GM12878 (cell line): ENCODE measurements at regions not wholly inside any gene's neighbourhood (a gene's known extent, or its start where the extent isn't known, plus 50 kb on each side); places are given as distances from the start of the nearest gene placed in this dataset.

ENCODE experiments used
- ATAC-seq: fragments of 200-7000 bp; cut with Tn5 transposase; 3 replicates; pipeline ENCODE4 v1.9.1; 2020; ENCODE audit warnings: mild to moderate bottlenecking, moderate library complexity
- BruUV-seq: library from RNA; stranded (reverse); fragments of 400-500 nt; replicated peaks from 2 replicates; lab custom pipeline; 2021; lab: Mats Ljungman, UMichigan
- CTCF ChIA-PET: fragments of 300-600 bp; sonication (Branson Sonifier 250); formaldehyde crosslinking; extraction: SDS; loops from one replicate; lab custom pipeline; 2021; ENCODE audit warnings: inconsistent platforms; lab: Yijun Ruan, JAX
- POLR2A ChIA-PET: fragments of 350-600 bp; formaldehyde crosslinking; extraction: SDS; loops from one replicate; lab custom pipeline; 2021; ENCODE audit warnings: inconsistent platforms; lab: Charles Lee
- RAD21 ChIA-PET: fragments of 300-600 bp; sonication (Branson Sonifier 250); formaldehyde crosslinking; loops from one replicate; lab custom pipeline; 2023; ENCODE audit warnings: antibody characterized with exemption; ENCODE audit not compliant: unreplicated experiment; lab: Charles Lee
- SMC1A ChIA-PET: fragments of 300-600 bp; sonication (Branson Sonifier 250); formaldehyde crosslinking; loops from one replicate; lab custom pipeline; 2023; ENCODE audit not compliant: unreplicated experiment, uncharacterized antibody; lab: Charles Lee
- DNase-seq: peaks from one replicate; pipeline ENCODE4 v3.0.0-alpha.2; 2011; ENCODE audit warnings: low read depth, low spot score
- FAIRE-seq: peaks from 3 replicates; lab custom pipeline; 2011; peaks lifted over from hg19 to GRCh38; lab: Jason Lieb, UNC
- H2AFZ ChIP-seq: 2 replicates; pipeline ENCODE4 v1.6.0; 2011; ENCODE audit warnings: low read depth, low read length, control low read depth; ENCODE audit not compliant: control insufficient read depth
- H3K27ac ChIP-seq: 2 replicates; pipeline ENCODE4 v1.5.1; 2011; ENCODE audit warnings: control low read depth; ENCODE audit not compliant: control insufficient read depth, insufficient read depth
- H3K27me3 ChIP-seq, 2 experiments: replicated peaks in 1 of 2; 2 replicates each; pipeline versions ENCODE4 v1.6.0 to v1.6.1; 2011; ENCODE audit warnings: low read length in 1 of 2; ENCODE audit not compliant: control insufficient read depth in 2 of 2, insufficient read depth in 2 of 2
- H3K36me3 ChIP-seq, 2 experiments: 2 replicates each; pipeline ENCODE4 v1.5.1; 2011; ENCODE audit warnings: low read length in 1 of 2; ENCODE audit not compliant: control insufficient read depth in 2 of 2, insufficient read depth in 2 of 2
- H3K4me1 ChIP-seq: 2 replicates; pipeline ENCODE4 v1.6.1; 2011; ENCODE audit warnings: mild to moderate bottlenecking, low read length, moderate library complexity, mixed read lengths; ENCODE audit not compliant: control insufficient read depth, insufficient read depth
- H3K4me2 ChIP-seq: 2 replicates; pipeline ENCODE4 v1.6.0; 2011; ENCODE audit warnings: control low read depth; ENCODE audit not compliant: control insufficient read depth, insufficient read depth
- H3K4me3 ChIP-seq: fragments of 200-600 bp; sonication (generic); 2 replicates; pipeline ENCODE4 v1.5.1; 2016
- H3K79me2 ChIP-seq: 2 replicates; pipeline ENCODE4 v1.6.0; 2011; ENCODE audit warnings: low read length; ENCODE audit not compliant: control insufficient read depth, insufficient read depth
- H3K9ac ChIP-seq: 2 replicates; pipeline ENCODE4 v1.8.0; 2011; ENCODE audit warnings: low read length, control low read depth, mixed read lengths; ENCODE audit not compliant: control insufficient read depth, insufficient read depth
- H3K9me3 ChIP-seq: replicated peaks from 3 replicates; pipeline ENCODE4 v1.5.1; 2011; ENCODE audit warnings: mild to moderate bottlenecking, low read length; ENCODE audit not compliant: control insufficient read depth, insufficient read depth
- H4K20me1 ChIP-seq: 2 replicates; pipeline ENCODE4 v1.6.0; 2011; ENCODE audit not compliant: control insufficient read depth, insufficient read depth
- CBFB ChIP-seq: IDR thresholded peaks from 2 replicates; pipeline ENCODE4 v1.6.1; 2016; ENCODE audit warnings: antibody characterized with exemption, low read depth
- CBX5 ChIP-seq: sonication (generic); IDR thresholded peaks from 2 replicates; pipeline ENCODE4 v1.6.1; 2016; ENCODE audit warnings: low read depth, moderate library complexity, mild to moderate bottlenecking, inconsistent platforms
- FOXK2 ChIP-seq: fragments of 450-650 bp; IDR thresholded peaks from 2 replicates; pipeline ENCODE4 v1.6.1; 2017; ENCODE audit warnings: mild to moderate bottlenecking, moderate library complexity
- MTA2 ChIP-seq: fragments of 450-650 bp; IDR thresholded peaks from 2 replicates; pipeline ENCODE4 v1.6.1; 2016; ENCODE audit warnings: low read depth, mild to moderate bottlenecking, moderate library complexity
- NR2C2 ChIP-seq: IDR thresholded peaks from 2 replicates; pipeline ENCODE4 v1.6.1; 2011; ENCODE audit warnings: borderline replicate concordance, low read depth; ENCODE audit not compliant: control insufficient read depth, insufficient read length
- PAX5 ChIP-seq: IDR thresholded peaks from 2 replicates; pipeline ENCODE4 v1.6.1; 2011; ENCODE audit warnings: low read depth, low read length, borderline replicate concordance
- POLR2AphosphoS5 ChIP-seq: IDR thresholded peaks from 2 replicates; pipeline ENCODE4 v1.6.1; 2011; ENCODE audit warnings: mild to moderate bottlenecking, low read length, inconsistent platforms
- RFX5 ChIP-seq: IDR thresholded peaks from 2 replicates; pipeline ENCODE4 v1.6.1; 2011; ENCODE audit warnings: low read depth, low read length, improper control_type of control experiment
- ZNF24 ChIP-seq: fragments of 450-650 bp; IDR thresholded peaks from 2 replicates; pipeline ENCODE4 v1.6.1; 2017; ENCODE audit warnings: antibody characterized with exemption, mild to moderate bottlenecking
- WGBS: methylation state at CpG from one replicate; pipeline ENCODE4 v1.1.6; 2016; ENCODE audit warnings: low lambda C conversion rate; ENCODE audit not compliant: insufficient replicate concordance, insufficient coverage; ENCODE audit errors: missing lambda C conversion rate; 5-methylcytosine and 5-hydroxymethylcytosine counted together
- in situ Hi-C: fragments of 300-500 bp; cut with MboI; formaldehyde crosslinking; loops from 9 replicates; pipeline ENCODE4 v1.14.3; 2018; ENCODE audit warnings: mixed read lengths
- intact Hi-C: fragments of 100-400 bp; cut with micrococcal nuclease; formaldehyde crosslinking; loops from one replicate; pipeline ENCODE4 v1.14.2; 2022; ENCODE audit not compliant: unreplicated experiment
- TF ChIP-seq, protein P1 (sequence below): fragments of 450-650 bp; IDR thresholded peaks from 2 replicates; pipeline ENCODE4 v1.6.1; 2018; ENCODE audit warnings: borderline replicate concordance, mild to moderate bottlenecking; ENCODE audit not compliant: partially characterized antibody

DNA sequence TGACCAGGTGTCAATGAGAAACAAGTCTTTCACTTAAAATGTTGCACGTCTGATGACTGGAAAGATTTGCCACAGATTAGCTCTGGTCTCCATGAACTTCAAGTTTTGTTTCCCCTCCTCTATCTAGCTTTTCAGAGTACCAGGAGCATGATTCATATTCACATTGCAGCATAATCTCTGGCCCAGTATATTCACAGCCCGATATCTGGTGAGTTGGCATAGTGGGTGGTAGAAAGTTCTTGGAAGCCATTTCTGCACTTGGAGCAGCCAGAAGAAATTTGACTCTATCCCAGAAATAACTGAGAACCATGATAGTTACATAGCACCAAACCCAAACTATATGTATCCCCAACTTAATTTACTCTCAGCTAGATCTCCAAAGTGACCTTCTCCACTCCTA, 503.9 kb downstream of the PID1 start:
- RAD21 ChIA-PET, result no interaction called here
- Histone ChIP-seq H2AFZ (no peak overlapping the region), H3K4me1 (no peaks in the 10 kb centered on the region), H3K27ac (no peak overlapping the region), H3K9ac (no peak overlapping the region), H3K36me3 (no peaks in the 10 kb centered on the region), H4K20me1 (no peaks in the 10 kb centered on the region), H3K4me2 (no peak overlapping the region), H3K9me3 (no peaks in the 10 kb centered on the region), H3K79me2 (no peaks in the 10 kb centered on the region), H3K4me3 (no peak overlapping the region), H3K27me3 (no peaks in the 10 kb centered on the region)
- FAIRE-seq, result no peak
- no TSS peak for BruUV-seq
- in situ Hi-C loops, result no loop called here
- TF ChIP-seq MTA2, result no peak
- no peak for TF ChIP-seq FOXK2
- TF ChIP-seq ZNF24, result no peak
- no peak for TF ChIP-seq CBFB
- no peak for TF ChIP-seq PAX5
- TF ChIP-seq CBX5, result no peak
- TF ChIP-seq, protein P1, sequence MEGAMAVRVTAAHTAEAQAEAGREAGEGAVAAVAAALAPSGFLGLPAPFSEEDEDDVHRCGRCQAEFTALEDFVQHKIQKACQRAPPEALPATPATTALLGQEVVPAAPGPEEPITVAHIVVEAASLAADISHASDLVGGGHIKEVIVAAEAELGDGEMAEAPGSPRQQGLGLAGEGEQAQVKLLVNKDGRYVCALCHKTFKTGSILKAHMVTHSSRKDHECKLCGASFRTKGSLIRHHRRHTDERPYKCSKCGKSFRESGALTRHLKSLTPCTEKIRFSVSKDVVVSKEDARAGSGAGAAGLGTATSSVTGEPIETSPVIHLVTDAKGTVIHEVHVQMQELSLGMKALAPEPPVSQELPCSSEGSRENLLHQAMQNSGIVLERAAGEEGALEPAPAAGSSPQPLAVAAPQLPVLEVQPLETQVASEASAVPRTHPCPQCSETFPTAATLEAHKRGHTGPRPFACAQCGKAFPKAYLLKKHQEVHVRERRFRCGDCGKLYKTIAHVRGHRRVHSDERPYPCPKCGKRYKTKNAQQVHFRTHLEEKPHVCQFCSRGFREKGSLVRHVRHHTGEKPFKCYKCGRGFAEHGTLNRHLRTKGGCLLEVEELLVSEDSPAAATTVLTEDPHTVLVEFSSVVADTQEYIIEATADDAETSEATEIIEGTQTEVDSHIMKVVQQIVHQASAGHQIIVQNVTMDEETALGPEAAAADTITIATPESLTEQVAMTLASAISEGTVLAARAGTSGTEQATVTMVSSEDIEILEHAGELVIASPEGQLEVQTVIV, result no peak
- no peak for TF ChIP-seq RFX5
- no peak for TF ChIP-seq POLR2AphosphoS5
- no peak for TF ChIP-seq NR2C2
- intact Hi-C loops, result no loop called here
- 0% methylated on average over 2 of the region's 2 CpGs for WGBS
- SMC1A ChIA-PET, result no interaction called here
- no peak for DNase-seq
- CTCF ChIA-PET, result no interaction called here
- POLR2A ChIA-PET, result no interaction called here
- no peak for ATAC-seq
